Mucosa of gallbladder (tissue), 1 donor: ENCODE measurements at regions not wholly inside any gene's neighbourhood (a gene's known extent, or its start where the extent isn't known, plus 50 kb on each side); places are given as distances from the start of the nearest gene placed in this dataset.

ENCODE experiments used
- DNase-seq: peaks from one replicate; pipeline ENCODE4 v3.0.0-alpha.2; 2020; ENCODE audit warnings: low spot score
- donor health status: DM: no; HTN: no; CAD: no.

DNA sequence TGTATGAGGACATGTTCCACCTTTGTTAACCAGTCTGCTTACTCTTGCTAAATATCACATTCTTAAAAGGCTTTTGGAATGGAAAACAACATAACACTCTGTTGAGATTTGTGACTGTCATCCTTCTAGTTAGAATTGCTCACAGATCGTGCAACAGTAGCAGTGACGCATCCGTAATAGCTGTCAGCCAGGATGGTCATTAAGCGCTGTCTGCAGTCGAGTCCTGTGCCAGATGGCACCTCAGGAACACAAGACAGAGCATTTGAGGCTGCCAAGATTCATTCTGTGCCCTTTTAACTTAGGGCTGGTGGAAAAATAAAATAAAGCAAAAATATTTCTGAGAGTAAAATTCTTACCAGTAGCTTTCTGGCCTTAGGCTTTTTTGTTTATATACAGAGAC, 348.6 kb downstream of the ANKRD7 start:
- no peak for DNase-seq

- DNase-seq = no peak
Measured at GRCh38 chr7:118575393-118575948, 351.0 kb downstream of the ANKRD7 start.

DNA sequence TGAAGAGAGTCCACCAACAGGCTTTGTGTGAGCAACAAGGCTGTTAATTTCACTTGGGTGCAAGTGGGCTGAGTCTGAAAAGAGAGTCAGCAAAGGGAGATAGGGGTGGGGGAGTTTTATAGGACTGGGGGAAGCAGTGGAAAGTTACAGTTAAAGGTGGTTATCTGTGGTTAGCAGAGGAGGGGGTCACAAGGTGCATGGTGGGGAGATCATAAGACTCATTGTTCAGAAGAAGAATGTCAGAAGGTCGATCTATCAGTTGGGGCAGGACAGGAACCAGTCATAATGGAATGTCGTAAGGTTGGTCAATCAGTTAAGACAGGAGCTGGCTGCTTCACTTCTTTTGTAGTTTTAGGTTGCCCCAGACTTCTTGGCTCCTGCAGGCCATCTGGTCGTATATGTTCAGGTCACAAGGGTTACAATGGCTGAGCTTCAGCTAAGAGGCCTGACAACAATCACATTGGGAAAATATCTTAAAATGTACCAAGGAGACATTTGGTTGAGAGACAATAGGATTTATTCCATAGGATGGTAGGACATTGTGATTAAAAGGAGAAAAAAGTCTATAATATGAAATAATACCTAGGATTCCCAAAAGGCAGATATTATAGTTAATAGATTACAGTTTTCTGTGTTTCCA, 356.4 kb downstream of the ANKRD7 start:
- DNase-seq = no peak

GRCh38 chr7:118583641-118584040, 359.1 kb downstream of the ANKRD7 start:
- DNase-seq = no peak

DNA sequence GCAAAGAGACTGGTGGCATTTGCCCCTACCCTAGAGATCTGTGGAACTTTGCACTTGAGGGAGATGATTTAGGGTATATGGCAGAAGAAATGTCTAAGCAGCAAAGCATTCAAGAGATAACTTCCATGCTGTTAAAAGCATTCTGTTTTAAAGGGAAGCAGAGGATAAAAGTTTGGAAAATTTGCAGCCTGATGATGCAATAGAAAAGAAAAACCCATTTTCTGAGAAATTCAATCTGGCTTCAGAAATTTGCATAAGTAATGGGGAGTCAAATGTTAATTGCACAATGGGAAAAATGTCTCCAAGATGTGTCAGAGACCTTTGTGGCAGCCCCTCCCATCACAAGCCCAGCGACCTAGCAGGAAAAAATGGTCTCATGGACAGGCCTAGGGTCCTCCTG, 361.7 kb downstream of the ANKRD7 start:
- DNase-seq = no peak

GRCh38 chr7:118590107-118590506, 365.6 kb downstream of the ANKRD7 start:
- no peak for DNase-seq

GRCh38 chr7:118602090-118602489, 377.6 kb downstream of the ANKRD7 start:
- DNase-seq = no peak

DNA sequence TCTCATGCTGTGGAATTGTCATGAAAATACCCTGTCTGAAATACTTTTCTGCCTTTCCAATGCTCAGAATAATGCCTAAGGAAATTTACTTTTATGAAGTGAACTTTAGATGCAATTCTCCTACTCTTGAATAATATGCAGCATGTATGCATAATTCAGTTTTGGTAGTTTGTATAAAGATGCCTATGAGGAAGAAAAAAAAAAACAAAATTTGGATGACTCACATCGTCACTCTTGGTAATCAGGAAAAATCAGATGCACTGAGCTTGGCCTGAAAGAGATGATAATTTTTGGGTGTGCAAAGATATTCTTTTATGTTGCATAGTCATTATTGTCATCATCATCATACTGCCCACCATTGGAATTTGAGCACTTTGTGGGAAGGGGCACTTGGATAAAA, 382.1 kb downstream of the ANKRD7 start:
- DNase-seq = no peak

GRCh38 chr7:118609207-118609606, 384.7 kb downstream of the ANKRD7 start:
- DNase-seq = no peak

- DNase-seq = no peak
Measured at GRCh38 chr7:118615681-118616080, 391.2 kb downstream of the ANKRD7 start.

DNA sequence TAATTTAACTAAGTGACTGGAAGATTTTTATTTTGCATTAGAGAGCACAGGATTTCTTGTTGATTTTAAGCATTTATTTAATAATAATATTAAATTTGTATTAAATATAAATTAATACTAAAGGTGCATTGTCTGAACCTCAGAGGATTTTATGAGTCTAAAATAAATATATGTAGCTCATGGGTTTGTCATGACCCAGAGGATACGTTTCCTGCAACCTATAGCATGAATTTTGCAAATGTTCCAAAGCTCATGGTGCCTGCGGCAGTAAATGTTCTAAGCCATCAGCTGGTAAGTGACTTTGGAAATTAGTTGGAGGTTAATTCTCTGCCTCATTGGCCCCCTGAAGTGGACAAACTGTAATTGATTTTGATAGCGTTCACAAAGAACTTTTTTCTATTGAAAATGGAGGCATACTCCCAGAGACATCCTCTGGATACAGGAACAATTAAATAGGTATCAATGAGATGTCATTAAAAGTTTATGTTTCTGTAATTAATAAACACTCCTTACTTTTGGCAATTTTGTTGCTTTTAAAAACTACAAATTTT, 397.4 kb downstream of the ANKRD7 start:
- DNase-seq = no peak

- no peak for DNase-seq
Measured at GRCh38 chr7:118626739-118627138, 402.2 kb downstream of the ANKRD7 start.

GRCh38 chr7:118627467-118627866, 403.0 kb downstream of the ANKRD7 start:
- DNase-seq = no peak

- no peak for DNase-seq
Measured at GRCh38 chr7:118629898-118630438, 405.5 kb downstream of the ANKRD7 start.

DNA sequence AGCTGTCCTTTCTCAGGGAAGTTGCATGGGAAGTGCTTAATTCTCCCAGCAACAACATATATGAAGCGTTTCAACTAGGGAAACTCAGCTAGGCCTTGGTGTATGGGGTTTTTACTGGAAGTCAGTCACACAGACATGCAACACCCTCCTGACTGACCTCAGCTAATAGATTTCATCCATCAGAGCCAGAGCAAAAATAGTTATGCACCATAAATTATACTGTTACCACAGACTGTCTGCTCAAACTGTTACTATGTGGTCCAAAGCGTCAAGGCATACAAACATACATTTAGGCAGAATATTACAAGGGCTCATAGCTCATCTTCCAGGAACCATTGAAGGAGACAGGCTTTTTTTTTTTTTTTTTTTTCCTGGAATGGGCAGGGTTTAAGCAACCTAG, 417.9 kb downstream of the ANKRD7 start:
- DNase-seq = no peak

GRCh38 chr7:118644346-118644745, 419.8 kb downstream of the ANKRD7 start:
- no peak for DNase-seq

- DNase-seq = no peak
Measured at GRCh38 chr7:118648002-118648401, 423.5 kb downstream of the ANKRD7 start.

- DNase-seq = no peak
Measured at GRCh38 chr7:118657391-118658005, 433.0 kb downstream of the ANKRD7 start.

GRCh38 chr7:118662266-118662665, 437.8 kb downstream of the ANKRD7 start:
- DNase-seq = no peak

DNA sequence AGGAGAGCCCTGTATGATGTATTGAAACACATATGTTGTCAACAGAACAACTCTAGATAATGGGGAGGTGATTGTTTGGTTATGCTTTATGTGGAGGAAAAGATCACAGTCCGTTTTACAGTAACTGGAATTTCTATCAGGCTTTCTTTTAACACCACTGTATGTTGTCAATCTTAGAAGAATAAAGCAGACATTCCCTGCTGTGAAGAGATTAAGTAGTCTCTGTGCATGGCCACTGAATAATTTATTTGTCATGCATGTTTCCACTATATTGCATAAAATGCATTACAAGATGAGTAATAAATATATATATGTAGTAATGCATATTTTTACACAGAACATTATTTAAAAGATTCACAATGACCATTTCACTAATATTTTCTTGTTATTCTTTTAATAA, 440.0 kb downstream of the ANKRD7 start:
- no peak for DNase-seq

DNA sequence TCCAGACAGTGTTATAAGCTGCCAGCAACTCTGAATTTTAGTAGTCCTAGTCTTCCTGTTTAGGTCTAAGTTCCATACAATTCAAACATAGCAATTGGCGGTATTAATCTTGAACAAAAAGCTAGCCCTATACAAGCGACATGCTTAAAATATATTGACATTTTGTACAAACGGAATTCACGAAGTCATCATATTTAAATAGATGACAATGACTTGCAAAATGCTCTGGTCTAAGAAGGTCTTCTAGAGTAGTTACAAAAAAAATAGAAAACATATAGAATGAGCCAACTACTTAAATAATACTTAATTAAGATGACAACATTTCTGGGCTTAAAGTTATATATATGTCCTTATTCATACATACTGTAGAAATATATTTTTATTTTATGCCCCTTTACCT, 446.6 kb downstream of the ANKRD7 start:
- no peak for DNase-seq

DNA sequence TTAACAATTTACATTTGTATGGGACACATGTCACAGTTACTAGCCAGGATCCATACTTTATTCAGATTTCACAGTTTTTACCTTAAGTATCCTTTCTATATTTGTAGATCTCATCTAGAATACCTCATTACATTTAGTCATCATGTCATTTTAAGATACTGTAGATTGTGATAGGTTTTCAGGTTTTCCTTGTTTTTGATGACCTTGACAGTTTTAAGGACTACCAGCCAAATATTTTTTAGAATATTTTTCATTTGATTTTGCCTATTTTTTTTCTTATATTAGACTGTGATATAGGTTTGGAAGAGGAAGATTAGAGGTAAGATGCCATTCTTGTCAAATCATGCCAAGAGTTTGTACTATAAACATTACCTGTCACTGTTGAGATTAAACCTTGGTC, 460.3 kb downstream of the ANKRD7 start:
- DNase-seq = no peak

DNA sequence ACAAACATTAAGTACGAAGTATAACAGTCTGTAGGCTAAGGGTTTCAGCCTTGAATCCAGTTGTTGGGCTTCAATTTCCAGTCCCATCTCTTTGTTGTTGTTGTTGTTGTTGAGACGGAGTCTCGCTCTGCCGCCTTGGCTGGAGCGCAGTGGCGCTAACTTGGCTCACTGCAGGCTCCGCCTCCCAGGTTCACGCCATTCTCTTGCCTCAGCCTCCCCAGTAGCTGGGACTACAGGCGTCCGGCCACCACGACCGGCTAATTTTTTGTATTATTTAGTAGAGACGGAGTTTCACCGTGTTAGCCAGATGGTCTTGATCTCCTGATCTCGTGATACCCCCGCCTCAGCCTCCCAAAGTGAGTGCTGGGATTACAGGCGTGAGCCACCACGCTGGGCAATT, 464.9 kb downstream of the ANKRD7 start:
- no peak for DNase-seq
